PC-9 (cell line): ENCODE measurements at regions not wholly inside any gene's neighbourhood (a gene's known extent, or its start where the extent isn't known, plus 50 kb on each side); places are given as distances from the start of the nearest gene placed in this dataset.

Experiments
- BruUV-seq: library from RNA; stranded (reverse); fragments of 400-500 nt; replicated peaks from 2 replicates; lab custom pipeline; 2021; lab: Mats Ljungman, UMichigan
- CTCF ChIA-PET: fragments of 300-600 bp; sonication (Branson Sonifier 250); formaldehyde crosslinking; loops from one replicate; lab custom pipeline; 2022; ENCODE audit warnings: antibody characterized with exemption; lab: Charles Lee
- POLR2A ChIA-PET: fragments of 300-600 bp; sonication (Branson Sonifier 250); formaldehyde crosslinking; loops from one replicate; lab custom pipeline; 2022; ENCODE audit warnings: antibody characterized with exemption; ENCODE audit not compliant: unreplicated experiment; lab: Charles Lee
- DNase-seq, 2 experiments: peaks; one replicate each; pipeline versions ENCODE4 v3.0.0 to v3.0.0-alpha.2; 2015 to 2022; ENCODE audit warnings: mixed read lengths in 1 of 2
- H2AFZ ChIP-seq: fragments of 200-600 bp; sonication (generic); 2 replicates; pipeline ENCODE4 v1.8.1; 2017; ENCODE audit warnings: antibody characterized with exemption
- H3F3A ChIP-seq: fragments of 200-600 bp; sonication (generic); 2 replicates; pipeline ENCODE4 v1.8.1; 2017; ENCODE audit warnings: antibody characterized with exemption, mild to moderate bottlenecking, low read depth; ENCODE audit not compliant: insufficient read depth
- H3K27ac ChIP-seq: fragments of 200-600 bp; sonication (generic); 2 replicates; pipeline ENCODE4 v1.6.1; 2016; ENCODE audit warnings: mixed run types
- H3K27me3 ChIP-seq: fragments of 200-600 bp; sonication (generic); 2 replicates; pipeline ENCODE4 v1.6.1; 2016; ENCODE audit warnings: low read depth, mixed run types; ENCODE audit not compliant: insufficient read depth
- H3K36me3 ChIP-seq: fragments of 200-600 bp; sonication (generic); 2 replicates; pipeline ENCODE4 v1.6.1; 2016; ENCODE audit warnings: low read depth, mixed run types
- H3K4me1 ChIP-seq: fragments of 200-600 bp; sonication (generic); replicated peaks from 2 replicates; pipeline ENCODE4 v1.6.1; 2016; ENCODE audit warnings: mixed run types; ENCODE audit not compliant: insufficient read depth
- H3K4me2 ChIP-seq: fragments of 200-600 bp; sonication (generic); 2 replicates; pipeline ENCODE4 v1.6.1; 2017; ENCODE audit warnings: mixed run types
- H3K4me3 ChIP-seq: fragments of 200-600 bp; sonication (generic); 2 replicates; pipeline ENCODE4 v1.6.1; 2016; ENCODE audit warnings: mixed run types
- H3K79me2 ChIP-seq: fragments of 200-600 bp; sonication (generic); 2 replicates; pipeline ENCODE4 v1.6.1; 2017; ENCODE audit warnings: low read depth, mixed run types
- H3K9me2 ChIP-seq: fragments of 200-600 bp; sonication (generic); 2 replicates; pipeline ENCODE4 v1.8.1; 2017; ENCODE audit warnings: mild to moderate bottlenecking; ENCODE audit not compliant: insufficient read depth
- H3K9me3 ChIP-seq: fragments of 200-600 bp; sonication (generic); 2 replicates; pipeline ENCODE4 v1.8.1; 2016; ENCODE audit warnings: low read depth; ENCODE audit not compliant: insufficient read depth
- H4K20me1 ChIP-seq: fragments of 200-600 bp; sonication (generic); 2 replicates; pipeline ENCODE4 v1.8.1; 2017; ENCODE audit not compliant: insufficient read depth
- EZH2 ChIP-seq: fragments of 200-600 bp; sonication (generic); IDR thresholded peaks from 2 replicates; pipeline ENCODE4 v1.8.0; 2017; ENCODE audit warnings: antibody characterized with exemption, low read depth
- intact Hi-C: fragments of 100-400 bp; cut with micrococcal nuclease; formaldehyde crosslinking; loops from one replicate; pipeline ENCODE4 v1.10.0; 2022; ENCODE audit not compliant: unreplicated experiment
- TF ChIP-seq, protein P1 (sequence below): fragments of 200-600 bp; sonication (generic); conservative IDR thresholded peaks from 2 replicates; pipeline ENCODE4 v1.6.1; 2017; ENCODE audit warnings: mixed run types, antibody characterized with exemption, mild to moderate bottlenecking, moderate library complexity

DNA sequence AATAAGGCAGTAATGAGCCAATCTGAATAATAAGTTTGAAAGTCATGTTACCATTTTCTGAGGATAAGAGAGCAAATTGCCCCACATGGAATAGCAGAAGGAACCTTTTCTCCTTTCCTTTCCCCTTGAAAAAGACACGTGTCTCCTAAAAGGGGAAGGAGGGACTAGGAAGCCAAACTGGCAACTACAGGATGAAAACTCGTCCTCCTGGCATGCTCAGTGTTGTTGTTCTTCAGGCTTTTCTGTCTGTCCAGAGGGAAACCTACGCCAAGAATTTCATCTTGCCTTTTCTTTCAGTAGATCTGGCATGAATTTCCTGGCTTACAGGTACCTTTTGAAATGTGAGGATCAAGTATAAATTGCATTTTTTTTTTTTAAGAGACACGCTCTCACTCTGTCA lies 355.9 kb upstream of the TLE4 start:
- H3K4me3 ChIP-seq = no peak overlapping the region
- no peak overlapping the region for H2AFZ ChIP-seq
- intact Hi-C loops = no loop called here
- no peaks in the 10 kb centered on the region for H3K9me3 ChIP-seq
- DNase-seq = no peak
- no peaks in the 10 kb centered on the region for H3K27me3 ChIP-seq
- ChIA-PET CTCF (no interaction called here), POLR2A (no interaction called here)
- no peaks in the 10 kb centered on the region for H3K36me3 ChIP-seq
- no peaks in the 10 kb centered on the region for H3K79me2 ChIP-seq
- H3F3A ChIP-seq = no peaks in the 10 kb centered on the region
- H3K4me1 ChIP-seq = no peaks in the 10 kb centered on the region
- H3K9me2 ChIP-seq = no peaks in the 10 kb centered on the region
- H3K4me2 ChIP-seq = no peak overlapping the region
- BruUV-seq = no TSS peak
- H3K27ac ChIP-seq = no peak overlapping the region
- TF ChIP-seq, protein P1, sequence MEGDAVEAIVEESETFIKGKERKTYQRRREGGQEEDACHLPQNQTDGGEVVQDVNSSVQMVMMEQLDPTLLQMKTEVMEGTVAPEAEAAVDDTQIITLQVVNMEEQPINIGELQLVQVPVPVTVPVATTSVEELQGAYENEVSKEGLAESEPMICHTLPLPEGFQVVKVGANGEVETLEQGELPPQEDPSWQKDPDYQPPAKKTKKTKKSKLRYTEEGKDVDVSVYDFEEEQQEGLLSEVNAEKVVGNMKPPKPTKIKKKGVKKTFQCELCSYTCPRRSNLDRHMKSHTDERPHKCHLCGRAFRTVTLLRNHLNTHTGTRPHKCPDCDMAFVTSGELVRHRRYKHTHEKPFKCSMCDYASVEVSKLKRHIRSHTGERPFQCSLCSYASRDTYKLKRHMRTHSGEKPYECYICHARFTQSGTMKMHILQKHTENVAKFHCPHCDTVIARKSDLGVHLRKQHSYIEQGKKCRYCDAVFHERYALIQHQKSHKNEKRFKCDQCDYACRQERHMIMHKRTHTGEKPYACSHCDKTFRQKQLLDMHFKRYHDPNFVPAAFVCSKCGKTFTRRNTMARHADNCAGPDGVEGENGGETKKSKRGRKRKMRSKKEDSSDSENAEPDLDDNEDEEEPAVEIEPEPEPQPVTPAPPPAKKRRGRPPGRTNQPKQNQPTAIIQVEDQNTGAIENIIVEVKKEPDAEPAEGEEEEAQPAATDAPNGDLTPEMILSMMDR = no peak
- TF ChIP-seq EZH2 = no peak
- no peaks in the 10 kb centered on the region for H4K20me1 ChIP-seq

DNA sequence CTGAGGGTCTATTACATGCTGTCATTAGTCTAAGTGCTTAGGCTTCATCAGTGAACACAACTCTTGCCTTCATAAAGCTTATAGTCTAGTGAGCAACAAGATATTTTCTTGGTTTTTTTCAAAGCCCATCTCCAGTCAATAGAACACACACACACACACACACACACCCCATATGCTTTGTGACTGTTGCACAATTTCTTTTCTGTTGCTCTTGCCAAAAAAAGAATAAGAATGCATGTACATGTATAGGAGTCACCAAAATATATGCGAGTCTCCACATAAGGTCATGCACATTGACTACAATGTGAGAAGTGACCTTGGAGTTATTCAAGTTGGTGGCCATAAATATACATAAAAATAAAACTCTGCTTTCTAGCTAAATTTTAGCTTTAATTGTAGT lies 351.5 kb upstream of the TLE4 start:
- Histone ChIP-seq H3K36me3 (no peaks in the 10 kb centered on the region), H3K27me3 (no peaks in the 10 kb centered on the region), H2AFZ (no peak overlapping the region), H3K4me1 (no peaks in the 10 kb centered on the region), H3F3A (no peaks in the 10 kb centered on the region), H3K4me3 (no peak overlapping the region), H4K20me1 (no peaks in the 10 kb centered on the region), H3K27ac (no peak overlapping the region), H3K9me2 (no peaks in the 10 kb centered on the region), H3K9me3 (no peaks in the 10 kb centered on the region), H3K79me2 (no peaks in the 10 kb centered on the region), H3K4me2 (no peak overlapping the region)
- BruUV-seq = no TSS peak
- intact Hi-C loops = no loop called here
- DNase-seq = no peak
- POLR2A ChIA-PET = no interaction called here
- CTCF ChIA-PET = no interaction called here
- no peak for TF ChIP-seq EZH2
- TF ChIP-seq, protein P1 = no peak

DNA sequence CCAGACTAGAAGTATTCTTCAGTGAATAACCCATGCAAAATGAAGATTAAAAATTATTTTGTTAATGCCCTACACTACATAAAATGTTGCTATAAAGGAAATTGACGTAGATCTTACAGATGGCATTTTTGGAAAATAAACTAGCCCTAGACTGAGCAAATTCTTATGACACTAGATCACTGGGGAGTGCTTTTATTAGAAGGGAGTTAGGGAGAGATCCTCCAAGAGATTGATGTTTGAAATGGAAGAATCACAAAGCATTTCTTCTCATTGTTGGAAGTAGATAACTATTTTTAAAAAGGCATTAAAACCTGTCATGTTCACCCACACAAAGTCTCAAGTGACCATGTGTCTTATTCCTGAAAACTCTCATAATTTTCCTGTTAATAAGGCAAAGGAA lies 351.1 kb upstream of the TLE4 start:
- intact Hi-C loops = no loop called here
- no peak overlapping the region for H3K27ac ChIP-seq
- no peak overlapping the region for H3K4me2 ChIP-seq
- ChIA-PET CTCF (no interaction called here), POLR2A (no interaction called here)
- no peaks in the 10 kb centered on the region for H3K36me3 ChIP-seq
- no TSS peak for BruUV-seq
- no peaks in the 10 kb centered on the region for H3K79me2 ChIP-seq
- H3K4me1 ChIP-seq = no peaks in the 10 kb centered on the region
- no peaks in the 10 kb centered on the region for H3K9me2 ChIP-seq
- no peaks in the 10 kb centered on the region for H4K20me1 ChIP-seq
- no peaks in the 10 kb centered on the region for H3K9me3 ChIP-seq
- H2AFZ ChIP-seq = no peak overlapping the region
- H3K4me3 ChIP-seq = no peak overlapping the region
- TF ChIP-seq EZH2 = no peak
- TF ChIP-seq, protein P1 = no peak
- no peaks in the 10 kb centered on the region for H3K27me3 ChIP-seq
- no peak for DNase-seq
- H3F3A ChIP-seq = no peaks in the 10 kb centered on the region
